GM12874 (cell line): ENCODE measurements at regions not wholly inside any gene's neighbourhood (a gene's known extent, or its start where the extent isn't known, plus 50 kb on each side); places are given as distances from the start of the nearest gene placed in this dataset.

Experiments
- TF ChIP-seq, protein P1 (sequence below): IDR thresholded peaks from 2 replicates; pipeline ENCODE4 v1.5.1; 2011; ENCODE audit warnings: low read depth, mild to moderate bottlenecking, control low read depth, low read length, moderate library complexity; ENCODE audit not compliant: insufficient read depth

DNA sequence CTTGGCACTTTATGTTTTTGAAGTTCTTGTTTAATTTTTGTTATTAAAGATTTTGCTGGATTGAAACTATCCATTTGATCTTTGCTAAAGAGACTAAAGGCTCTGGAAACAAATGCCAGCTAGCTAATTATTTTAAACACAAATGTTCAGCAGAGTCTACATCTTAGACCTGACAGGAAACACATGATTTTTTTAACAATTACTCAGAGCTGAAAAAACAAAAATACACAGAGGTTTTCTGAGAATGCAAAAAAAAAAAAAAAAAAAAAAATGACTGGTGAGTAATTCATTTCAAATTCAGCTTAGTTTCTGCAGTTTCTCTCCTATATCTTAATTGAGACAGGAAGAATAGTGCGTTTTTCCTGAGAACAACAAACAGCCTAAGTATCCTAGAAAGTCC lies 448.0 kb downstream of the TENT5A start:
- TF ChIP-seq, protein P1, sequence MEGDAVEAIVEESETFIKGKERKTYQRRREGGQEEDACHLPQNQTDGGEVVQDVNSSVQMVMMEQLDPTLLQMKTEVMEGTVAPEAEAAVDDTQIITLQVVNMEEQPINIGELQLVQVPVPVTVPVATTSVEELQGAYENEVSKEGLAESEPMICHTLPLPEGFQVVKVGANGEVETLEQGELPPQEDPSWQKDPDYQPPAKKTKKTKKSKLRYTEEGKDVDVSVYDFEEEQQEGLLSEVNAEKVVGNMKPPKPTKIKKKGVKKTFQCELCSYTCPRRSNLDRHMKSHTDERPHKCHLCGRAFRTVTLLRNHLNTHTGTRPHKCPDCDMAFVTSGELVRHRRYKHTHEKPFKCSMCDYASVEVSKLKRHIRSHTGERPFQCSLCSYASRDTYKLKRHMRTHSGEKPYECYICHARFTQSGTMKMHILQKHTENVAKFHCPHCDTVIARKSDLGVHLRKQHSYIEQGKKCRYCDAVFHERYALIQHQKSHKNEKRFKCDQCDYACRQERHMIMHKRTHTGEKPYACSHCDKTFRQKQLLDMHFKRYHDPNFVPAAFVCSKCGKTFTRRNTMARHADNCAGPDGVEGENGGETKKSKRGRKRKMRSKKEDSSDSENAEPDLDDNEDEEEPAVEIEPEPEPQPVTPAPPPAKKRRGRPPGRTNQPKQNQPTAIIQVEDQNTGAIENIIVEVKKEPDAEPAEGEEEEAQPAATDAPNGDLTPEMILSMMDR = no peak

DNA sequence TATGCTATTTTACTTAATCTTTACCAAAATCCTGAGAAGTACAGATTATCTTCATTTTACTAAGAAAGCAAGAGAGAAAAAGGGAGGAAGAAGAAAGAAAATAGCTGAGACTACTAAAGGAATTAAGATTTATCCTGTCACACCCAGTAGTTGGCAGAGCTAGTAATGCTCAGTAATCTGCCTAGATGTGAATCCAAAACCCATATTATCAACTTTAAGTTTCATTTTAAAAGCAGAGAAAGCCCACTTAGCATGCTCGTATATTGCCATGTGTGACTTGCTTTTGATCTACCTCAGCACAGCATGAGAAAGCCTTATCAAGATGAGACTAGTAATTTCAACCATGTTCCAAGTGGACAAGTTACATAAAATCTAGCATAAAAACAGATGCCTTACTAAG lies 451.5 kb downstream of the TENT5A start:
- TF ChIP-seq, protein P1 = no peak

DNA sequence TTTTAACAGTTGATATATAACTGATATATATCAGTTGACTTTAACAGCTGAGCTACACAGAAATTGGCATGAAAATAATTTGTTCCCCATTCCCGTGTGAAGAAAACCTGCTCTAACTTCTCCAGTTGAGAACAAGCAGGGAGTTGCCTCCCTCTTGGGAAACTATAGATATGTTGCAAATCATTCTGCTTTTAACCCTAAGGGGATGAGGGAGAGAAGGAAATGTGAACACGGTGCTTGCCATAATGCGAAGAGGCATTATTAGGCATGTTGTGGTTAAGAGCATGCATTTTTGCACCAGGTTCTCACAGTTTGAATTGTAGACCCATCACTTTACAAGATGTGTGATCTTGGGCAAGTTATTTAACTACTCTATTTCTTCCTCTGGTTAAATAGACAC lies 453.7 kb downstream of the TENT5A start:
- TF ChIP-seq, protein P1 = no peak

DNA sequence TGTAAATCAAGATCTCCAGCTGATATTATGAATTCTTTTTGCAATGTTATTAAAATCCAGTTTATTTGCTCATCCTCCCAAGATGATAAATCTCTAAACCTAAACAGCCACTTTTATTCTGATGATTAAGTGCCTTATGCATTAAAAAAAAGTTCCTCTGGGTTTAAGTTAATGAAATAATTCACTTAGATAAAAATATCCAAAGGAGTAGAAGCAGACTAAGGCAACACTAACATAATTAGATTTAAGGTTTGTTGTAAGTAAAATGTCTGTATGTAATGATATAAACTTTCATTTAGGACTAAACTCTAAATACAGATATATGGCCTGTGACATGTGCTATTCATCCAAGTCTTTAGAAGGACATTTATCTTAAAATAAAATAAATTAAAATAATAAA lies 457.2 kb downstream of the TENT5A start:
- TF ChIP-seq, protein P1 = no peak

DNA sequence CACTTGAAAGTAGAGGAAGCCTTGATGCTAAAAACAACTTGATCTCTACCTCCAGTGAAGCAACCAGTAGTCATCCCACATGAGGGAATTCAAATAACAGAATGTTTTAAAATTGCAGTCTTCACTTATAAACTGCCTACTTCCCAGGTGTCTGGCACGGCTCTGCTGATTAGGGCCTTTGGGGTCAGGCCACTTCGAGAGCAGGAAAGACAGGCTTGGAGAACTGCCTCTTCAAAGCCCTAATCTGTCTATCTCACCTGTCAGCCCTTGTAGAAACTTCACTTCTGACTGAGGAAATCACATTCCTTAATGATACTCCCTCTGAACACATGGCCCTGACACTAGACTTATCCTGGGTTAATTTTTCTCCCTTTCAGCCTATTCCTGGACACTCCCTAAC lies 458.6 kb downstream of the TENT5A start:
- TF ChIP-seq, protein P1 = no peak

DNA sequence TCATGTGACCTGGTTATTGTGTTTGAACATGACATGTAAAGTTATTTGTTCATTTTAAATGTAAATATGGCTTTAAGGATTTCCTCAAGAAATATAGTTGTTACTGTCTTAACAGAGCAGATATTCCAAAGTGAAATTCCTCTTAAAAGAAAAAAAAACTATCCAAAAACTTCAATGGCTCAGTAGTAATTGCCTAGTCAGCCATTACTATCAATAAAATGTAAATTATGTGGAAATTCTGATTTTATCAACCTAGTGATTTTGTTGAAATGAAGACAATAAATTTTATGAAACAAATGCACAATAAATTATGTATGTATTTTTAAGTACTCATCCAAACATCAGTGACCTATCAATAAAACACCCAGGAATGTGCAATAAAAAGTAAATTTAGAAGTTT lies 463.3 kb downstream of the TENT5A start:
- TF ChIP-seq, protein P1 = no peak

DNA sequence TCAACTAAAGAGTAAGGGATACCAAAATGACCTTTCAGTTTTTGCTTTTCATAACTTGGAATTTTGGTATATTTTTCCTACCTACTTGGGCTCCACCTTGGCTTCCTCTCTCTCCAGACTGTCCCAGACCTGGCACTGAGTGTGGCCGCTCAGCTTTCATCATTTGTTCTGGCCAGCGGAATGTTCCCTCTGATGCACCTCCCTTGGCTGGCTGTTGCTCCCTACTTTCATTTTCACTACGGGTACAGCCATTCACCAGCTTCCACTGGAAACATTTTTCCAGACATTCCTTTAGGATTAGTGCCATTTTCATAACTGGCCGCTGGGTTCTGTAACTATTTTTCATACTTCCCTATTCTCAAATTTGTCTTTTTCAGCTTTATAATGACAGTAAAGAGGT lies 487.4 kb downstream of the TENT5A start:
- TF ChIP-seq, protein P1 = no peak
